NB4 (cell line): ENCODE measurements at regions not wholly inside any gene's neighbourhood (a gene's known extent, or its start where the extent isn't known, plus 50 kb on each side); places are given as distances from the start of the nearest gene placed in this dataset.

ENCODE experiments used
- CTCF ChIP-seq: IDR thresholded peaks from one replicate; pipeline ENCODE4 v1.5.1; 2012; ENCODE audit warnings: low read depth, low read length
- MAX ChIP-seq: IDR thresholded peaks from 2 replicates; pipeline ENCODE4 v1.6.1; 2011; ENCODE audit warnings: low read depth, low read length
- MYC ChIP-seq: IDR thresholded peaks from 2 replicates; pipeline ENCODE4 v1.6.1; 2011; ENCODE audit warnings: low read depth, low read length
- POLR2A ChIP-seq: IDR thresholded peaks from 2 replicates; pipeline ENCODE4 v1.6.1; 2011; ENCODE audit warnings: mild to moderate bottlenecking; ENCODE audit not compliant: insufficient read length; ENCODE audit errors: extremely low read depth

DNA sequence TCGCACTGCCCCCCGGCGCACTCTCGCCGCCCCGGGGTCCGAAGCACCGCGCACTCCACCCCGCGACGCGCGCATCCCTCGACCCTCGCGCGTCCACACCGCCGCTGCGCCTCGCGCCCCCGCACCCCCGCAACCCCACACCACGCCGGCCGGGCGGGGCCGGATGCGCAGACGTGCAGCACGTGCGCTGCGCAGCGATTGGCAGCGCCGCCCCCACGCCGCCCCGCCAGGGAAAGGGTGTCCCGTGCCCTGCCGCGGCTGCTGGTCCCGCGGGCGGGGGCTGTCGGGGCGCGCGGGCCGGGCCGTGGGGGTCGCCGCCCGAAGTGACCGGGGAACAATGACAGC is 53.7 kb upstream of the KDM7A start:
- no peak for TF ChIP-seq POLR2A
- no peak for TF ChIP-seq CTCF
- no peak for TF ChIP-seq MAX
- TF ChIP-seq MYC, result no peak
